GM06990 (cell line): ENCODE measurements at regions not wholly inside any gene's neighbourhood (a gene's known extent, or its start where the extent isn't known, plus 50 kb on each side); places are given as distances from the start of the nearest gene placed in this dataset.

Source experiments
- DNase-seq: peaks from one replicate; pipeline ENCODE4 v3.0.0-alpha.2; 2011; ENCODE audit not compliant: insufficient read length; ENCODE audit errors: extremely low read depth
- H3K27me3 ChIP-seq: replicated peaks from 2 replicates; pipeline ENCODE4 v1.6.0; 2011; ENCODE audit warnings: low read length; ENCODE audit not compliant: control insufficient read depth, insufficient read depth
- H3K36me3 ChIP-seq: 2 replicates; pipeline ENCODE4 v1.5.1; 2011; ENCODE audit warnings: low read length; ENCODE audit not compliant: control insufficient read depth, insufficient read depth
- H3K4me3 ChIP-seq: replicated peaks from 2 replicates; pipeline ENCODE4 v1.5.1; 2011; ENCODE audit warnings: low read depth, mild to moderate bottlenecking, control low read depth, low read length
- TF ChIP-seq, protein P1 (sequence below): IDR thresholded peaks from 2 replicates; pipeline ENCODE4 v1.5.1; 2011; ENCODE audit warnings: low read length, control low read depth, mild to moderate bottlenecking, inconsistent platforms; ENCODE audit not compliant: insufficient read depth, poor library complexity, severe bottlenecking

DNA sequence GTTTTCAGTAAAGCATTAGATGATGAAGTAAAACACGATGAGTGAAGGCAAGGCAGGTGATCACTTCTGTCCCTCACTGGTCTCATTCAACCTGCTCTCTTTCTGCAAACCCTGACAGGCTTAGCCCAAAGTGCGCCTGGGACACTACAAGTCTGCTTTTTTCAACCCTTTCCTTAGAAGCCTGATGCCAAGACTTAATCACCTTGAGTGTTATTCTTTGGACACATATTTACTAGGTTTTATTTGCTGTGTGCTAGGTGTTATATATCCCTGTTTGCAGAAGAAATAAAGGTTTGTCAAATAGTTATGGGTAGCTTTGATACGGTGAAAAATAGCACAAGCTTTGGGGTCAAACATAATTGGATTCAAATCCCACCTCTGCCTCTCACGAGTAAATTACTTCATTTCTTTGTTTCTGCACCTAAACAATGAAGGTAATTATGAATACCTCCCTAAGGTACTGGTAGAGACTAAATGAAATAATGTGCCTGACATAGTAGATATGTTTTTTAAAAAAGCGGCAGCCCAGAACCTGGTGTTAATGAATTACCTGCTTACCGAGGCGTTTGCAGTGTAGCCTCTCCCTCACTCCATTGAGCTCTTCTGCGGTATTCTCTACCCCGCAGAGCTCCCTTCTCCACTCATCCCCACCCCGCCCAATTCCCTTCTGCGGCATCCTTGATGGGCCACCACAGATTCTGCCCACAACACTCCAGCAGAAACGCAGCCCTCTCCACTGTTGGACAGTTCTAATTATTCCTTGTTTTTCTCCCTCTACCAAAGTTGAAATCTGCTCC is 269.0 kb upstream of the TPM1 start:
- H3K4me3 ChIP-seq: no peak overlapping the region
- no peaks in the 10 kb centered on the region for H3K36me3 ChIP-seq
- TF ChIP-seq, protein P1, sequence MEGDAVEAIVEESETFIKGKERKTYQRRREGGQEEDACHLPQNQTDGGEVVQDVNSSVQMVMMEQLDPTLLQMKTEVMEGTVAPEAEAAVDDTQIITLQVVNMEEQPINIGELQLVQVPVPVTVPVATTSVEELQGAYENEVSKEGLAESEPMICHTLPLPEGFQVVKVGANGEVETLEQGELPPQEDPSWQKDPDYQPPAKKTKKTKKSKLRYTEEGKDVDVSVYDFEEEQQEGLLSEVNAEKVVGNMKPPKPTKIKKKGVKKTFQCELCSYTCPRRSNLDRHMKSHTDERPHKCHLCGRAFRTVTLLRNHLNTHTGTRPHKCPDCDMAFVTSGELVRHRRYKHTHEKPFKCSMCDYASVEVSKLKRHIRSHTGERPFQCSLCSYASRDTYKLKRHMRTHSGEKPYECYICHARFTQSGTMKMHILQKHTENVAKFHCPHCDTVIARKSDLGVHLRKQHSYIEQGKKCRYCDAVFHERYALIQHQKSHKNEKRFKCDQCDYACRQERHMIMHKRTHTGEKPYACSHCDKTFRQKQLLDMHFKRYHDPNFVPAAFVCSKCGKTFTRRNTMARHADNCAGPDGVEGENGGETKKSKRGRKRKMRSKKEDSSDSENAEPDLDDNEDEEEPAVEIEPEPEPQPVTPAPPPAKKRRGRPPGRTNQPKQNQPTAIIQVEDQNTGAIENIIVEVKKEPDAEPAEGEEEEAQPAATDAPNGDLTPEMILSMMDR: no peak
- H3K27me3 ChIP-seq: no peaks in the 10 kb centered on the region
- DNase-seq: no peak

GRCh38 chr15:62775932-62776331 is 266.6 kb upstream of the TPM1 start:
- no peaks in the 10 kb centered on the region for H3K36me3 ChIP-seq
- no peak overlapping the region for H3K4me3 ChIP-seq
- TF ChIP-seq, protein P1: no peak
- DNase-seq: no peak
- H3K27me3 ChIP-seq: peaks cover 1% of the 10 kb centered on the region; the same call in 1 of the 2 replicates

DNA sequence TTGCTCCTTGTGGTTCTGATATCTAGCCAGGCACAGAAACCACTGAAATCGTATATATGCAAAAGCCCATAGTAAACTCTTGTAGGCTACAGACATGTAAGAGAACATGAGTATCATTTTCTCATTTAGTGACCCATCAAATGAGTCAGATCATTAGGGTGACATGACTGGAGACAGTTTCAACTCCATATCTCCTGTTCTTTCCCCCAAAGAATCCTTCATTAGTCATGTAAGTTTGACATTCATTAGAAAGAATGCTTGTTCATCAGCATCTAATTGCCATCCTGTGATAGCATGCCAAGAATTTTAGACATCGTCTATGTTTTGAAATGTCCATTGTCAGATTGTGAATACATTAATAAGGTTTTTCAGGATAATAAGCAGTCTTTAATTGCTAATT is 264.9 kb upstream of the TPM1 start:
- H3K36me3 ChIP-seq: no peaks in the 10 kb centered on the region
- H3K27me3 ChIP-seq: peaks cover 1% of the 10 kb centered on the region; the same call in 1 of the 2 replicates
- no peak for DNase-seq
- H3K4me3 ChIP-seq: no peak overlapping the region
- TF ChIP-seq, protein P1: no peak

DNA sequence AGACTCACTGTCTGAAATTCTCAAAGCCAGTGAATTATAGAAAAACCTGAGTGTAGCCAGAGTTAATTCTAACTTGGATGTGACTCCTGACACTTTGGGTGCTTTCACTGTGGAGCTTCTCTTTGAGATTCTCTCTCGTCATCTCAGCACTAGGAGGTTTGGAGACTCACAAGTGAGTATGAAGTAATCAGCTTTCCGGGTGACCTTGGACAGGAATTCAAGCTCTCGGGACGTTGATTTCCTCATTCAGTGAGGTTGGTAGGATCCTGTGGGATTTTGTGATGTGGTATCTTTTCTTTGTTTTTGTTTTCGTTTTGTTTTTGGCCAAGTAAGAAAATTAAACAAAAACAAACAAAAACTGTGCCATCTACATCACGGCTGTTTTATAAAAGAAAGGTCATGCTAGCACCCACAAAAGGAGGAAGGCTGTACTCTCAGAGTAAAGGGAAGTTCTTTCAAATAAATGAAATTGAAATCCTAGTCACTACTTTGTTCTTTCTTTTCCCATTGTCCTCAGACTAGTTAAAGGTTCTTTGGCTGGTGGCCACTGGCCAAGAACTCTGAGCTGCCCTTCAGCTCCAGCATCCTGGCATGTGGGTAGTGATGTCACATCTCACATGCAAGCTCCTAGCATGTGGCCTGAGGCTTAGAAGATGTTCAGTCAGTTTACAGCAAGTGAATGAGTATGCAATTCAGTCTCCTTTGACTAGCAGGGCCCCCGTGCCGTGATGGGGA is 263.3 kb upstream of the TPM1 start:
- Histone ChIP-seq H3K4me3 (no peak overlapping the region), H3K27me3 (peaks cover 1% of the 10 kb centered on the region; the same call in 1 of the 2 replicates), H3K36me3 (no peaks in the 10 kb centered on the region)
- TF ChIP-seq, protein P1: no peak
- DNase-seq: no peak

DNA sequence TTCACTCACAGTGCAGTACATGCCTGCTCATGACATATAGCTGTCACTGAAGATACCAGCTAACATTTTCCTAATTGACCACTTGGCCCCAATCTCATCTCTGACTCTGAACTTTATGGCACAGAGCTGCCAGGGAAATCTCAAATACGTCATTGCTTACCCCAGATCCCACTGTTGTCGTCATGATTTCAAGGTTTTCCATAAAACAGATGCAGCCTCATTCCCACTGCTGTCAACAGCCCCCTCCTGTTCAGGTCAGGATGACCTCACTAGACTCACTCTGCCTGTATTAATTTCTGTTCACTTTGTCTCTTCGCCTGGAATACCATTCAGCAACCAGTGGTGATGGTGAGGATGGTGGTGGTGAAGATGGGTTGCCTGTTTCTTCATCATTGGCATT is 262.6 kb upstream of the TPM1 start:
- TF ChIP-seq, protein P1: no peak
- no peak for DNase-seq
- peaks cover 1% of the 10 kb centered on the region; the same call in 1 of the 2 replicates for H3K27me3 ChIP-seq
- no peaks in the 10 kb centered on the region for H3K36me3 ChIP-seq
- no peak overlapping the region for H3K4me3 ChIP-seq
